Retinal pigment epithelial cell (primary cell): ENCODE measurements at regions not wholly inside any gene's neighbourhood (a gene's known extent, or its start where the extent isn't known, plus 50 kb on each side); places are given as distances from the start of the nearest gene placed in this dataset.

Source experiments
- DNase-seq: peaks from one replicate; pipeline ENCODE4 v3.0.0-alpha.2; 2010; ENCODE audit warnings: low read depth
- H3K4me3 ChIP-seq: 2 replicates; pipeline ENCODE4 v1.5.1; 2011; ENCODE audit warnings: mild to moderate bottlenecking, low read length, control low read depth, moderate library complexity
- TF ChIP-seq, protein P1 (sequence below): conservative IDR thresholded peaks from 2 replicates; pipeline ENCODE4 v1.5.1; 2011; ENCODE audit warnings: low read depth, low read length, control low read depth, inconsistent platforms

DNA sequence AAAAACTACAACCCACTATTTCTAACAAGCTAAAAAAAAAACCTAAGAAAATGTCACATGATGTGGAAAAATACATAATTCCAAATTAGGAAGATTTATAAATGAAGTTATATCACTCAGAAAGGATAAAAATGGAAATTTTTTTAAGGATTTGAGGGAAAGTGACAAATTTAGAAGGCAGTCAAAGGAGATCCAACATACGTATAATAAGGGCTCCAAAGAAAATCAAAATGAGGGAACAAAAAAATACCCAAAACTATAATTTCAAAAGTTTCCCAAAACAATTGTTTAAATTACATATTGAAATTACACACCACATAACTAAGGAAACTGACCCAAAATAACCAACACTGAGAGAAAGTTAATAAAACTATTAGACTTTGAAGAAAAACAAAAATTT lies 381.1 kb upstream of the KAZN start:
- no peak overlapping the region for H3K4me3 ChIP-seq
- TF ChIP-seq, protein P1, sequence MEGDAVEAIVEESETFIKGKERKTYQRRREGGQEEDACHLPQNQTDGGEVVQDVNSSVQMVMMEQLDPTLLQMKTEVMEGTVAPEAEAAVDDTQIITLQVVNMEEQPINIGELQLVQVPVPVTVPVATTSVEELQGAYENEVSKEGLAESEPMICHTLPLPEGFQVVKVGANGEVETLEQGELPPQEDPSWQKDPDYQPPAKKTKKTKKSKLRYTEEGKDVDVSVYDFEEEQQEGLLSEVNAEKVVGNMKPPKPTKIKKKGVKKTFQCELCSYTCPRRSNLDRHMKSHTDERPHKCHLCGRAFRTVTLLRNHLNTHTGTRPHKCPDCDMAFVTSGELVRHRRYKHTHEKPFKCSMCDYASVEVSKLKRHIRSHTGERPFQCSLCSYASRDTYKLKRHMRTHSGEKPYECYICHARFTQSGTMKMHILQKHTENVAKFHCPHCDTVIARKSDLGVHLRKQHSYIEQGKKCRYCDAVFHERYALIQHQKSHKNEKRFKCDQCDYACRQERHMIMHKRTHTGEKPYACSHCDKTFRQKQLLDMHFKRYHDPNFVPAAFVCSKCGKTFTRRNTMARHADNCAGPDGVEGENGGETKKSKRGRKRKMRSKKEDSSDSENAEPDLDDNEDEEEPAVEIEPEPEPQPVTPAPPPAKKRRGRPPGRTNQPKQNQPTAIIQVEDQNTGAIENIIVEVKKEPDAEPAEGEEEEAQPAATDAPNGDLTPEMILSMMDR, result no peak
- no peak for DNase-seq

DNA sequence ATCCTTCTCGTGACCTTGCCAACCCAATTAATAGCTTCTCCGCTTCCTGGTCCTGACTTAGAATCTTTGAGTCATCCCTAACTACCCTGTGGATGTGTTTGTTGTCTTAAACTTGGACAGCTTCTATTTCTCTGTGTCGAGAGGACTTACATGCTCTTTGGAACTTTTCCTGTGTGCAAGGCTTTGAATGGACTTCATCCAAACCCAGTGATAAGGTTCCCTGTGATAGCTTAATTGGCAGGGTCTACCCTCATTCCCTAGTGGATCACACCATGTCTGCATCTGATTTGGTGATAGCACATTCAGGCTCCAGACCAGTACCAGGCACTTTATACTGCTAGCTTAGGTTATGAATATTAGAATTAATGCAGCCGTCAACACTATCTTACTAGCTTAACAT lies 378.2 kb upstream of the KAZN start:
- no peak for DNase-seq
- TF ChIP-seq, protein P1, result no peak
- no peak overlapping the region for H3K4me3 ChIP-seq

DNA sequence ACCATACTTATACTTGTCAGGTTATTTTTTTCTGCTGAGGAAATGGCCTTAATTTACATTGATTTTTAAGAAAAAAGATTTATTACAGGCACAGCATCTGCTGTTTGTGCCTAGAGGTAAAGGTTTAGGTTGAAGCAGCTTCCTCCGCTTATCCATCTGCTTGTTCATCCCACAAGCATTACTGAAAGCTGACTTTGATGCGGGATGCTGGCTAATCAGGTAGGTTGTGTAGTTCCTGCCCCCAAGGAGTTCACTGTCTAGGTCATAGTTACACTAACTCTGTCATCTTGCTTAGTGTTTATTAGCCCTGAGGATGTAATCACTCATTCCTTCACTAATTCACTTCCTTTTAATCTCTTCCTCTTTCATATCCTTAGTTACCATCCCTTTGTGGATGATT lies 377.7 kb upstream of the KAZN start:
- H3K4me3 ChIP-seq, result no peak overlapping the region
- TF ChIP-seq, protein P1, result no peak
- no peak for DNase-seq

DNA sequence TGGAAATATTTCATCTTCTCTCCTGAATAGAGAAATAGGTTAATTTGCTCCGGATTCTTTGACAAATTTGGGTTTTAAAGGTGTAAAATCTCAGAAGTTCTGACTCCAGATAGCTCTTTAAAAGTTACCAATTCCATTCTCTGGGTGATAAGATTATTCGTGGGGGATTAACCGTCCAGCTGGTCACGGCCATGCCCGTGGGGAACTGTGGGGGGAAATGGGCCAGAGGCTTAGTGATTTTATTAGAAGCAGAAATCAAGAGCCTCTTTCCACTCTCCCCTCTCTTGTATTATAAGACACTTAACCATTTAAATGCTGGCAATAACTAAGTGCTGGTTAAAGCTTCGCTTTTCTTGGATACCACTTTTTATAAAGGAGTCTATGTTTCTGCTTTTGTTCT lies 376.4 kb upstream of the KAZN start:
- DNase-seq, result no peak
- TF ChIP-seq, protein P1, result no peak
- H3K4me3 ChIP-seq, result no peak overlapping the region

DNA sequence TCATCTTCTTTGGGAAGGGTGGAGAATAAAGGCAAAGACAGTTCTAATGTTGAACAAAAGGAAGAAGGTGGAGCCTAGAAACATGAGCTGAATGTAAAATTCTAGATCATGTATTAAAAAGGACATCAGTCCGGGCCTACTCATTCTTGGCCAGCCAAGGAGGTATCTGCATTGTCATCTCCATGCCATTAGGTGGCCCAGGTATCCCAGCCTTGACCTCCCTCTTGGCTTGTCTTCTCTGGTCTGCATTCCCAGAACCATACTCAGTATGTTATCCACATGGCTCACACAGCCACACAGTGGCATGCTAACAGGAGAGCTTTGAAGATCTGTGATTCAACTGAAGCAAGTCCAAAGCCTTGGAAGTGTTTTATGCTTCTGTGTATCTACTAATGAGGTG lies 369.8 kb upstream of the KAZN start:
- H3K4me3 ChIP-seq, result no peak overlapping the region
- no peak for DNase-seq
- TF ChIP-seq, protein P1, result no peak

DNA sequence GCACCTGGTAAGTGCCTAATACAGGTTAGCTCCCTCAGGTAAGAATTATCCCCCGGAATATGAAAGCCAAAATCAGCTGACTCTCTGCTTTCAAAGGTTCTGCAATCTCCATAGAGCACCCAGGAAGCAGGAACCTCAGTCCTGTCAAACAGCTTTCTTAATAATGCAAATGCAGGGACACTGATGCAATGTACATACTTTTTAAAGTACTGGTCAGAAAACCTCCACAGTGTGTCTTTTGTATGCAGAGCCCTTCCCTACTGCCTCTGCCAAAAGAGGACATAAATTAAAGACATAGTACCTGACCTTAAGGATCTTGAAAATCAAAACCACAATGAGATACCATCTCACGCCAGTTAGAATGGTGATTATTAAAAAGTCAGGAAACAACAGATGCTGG lies 365.0 kb upstream of the KAZN start:
- no peak overlapping the region for H3K4me3 ChIP-seq
- TF ChIP-seq, protein P1, result no peak
- DNase-seq, result no peak

DNA sequence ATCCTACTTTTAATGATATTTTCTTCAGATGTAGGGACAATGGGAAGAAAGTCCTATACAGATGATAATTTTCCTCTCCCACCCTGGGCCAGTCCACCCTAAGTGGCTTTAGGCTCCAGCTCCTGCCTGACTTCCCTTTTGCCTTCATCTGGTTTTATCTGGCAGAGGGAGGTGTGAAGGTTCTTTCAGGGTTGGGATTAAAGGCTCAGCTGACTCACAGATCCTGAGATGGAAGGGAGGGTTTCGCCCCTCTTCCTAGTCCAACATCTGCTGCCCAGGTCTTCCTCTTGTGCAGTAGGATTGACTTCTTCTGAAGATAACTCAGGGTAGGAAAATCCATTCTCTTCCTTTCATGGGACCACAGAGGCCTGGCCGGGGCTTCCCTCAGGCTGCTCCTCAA lies 362.4 kb upstream of the KAZN start:
- no peak for DNase-seq
- H3K4me3 ChIP-seq, result no peak overlapping the region
- TF ChIP-seq, protein P1, result no peak
